ENCODE measurements at regions not wholly inside any gene's neighbourhood (a gene's known extent, or its start where the extent isn't known, plus 50 kb on each side); places are given as distances from the start of the nearest gene placed in this dataset.

- TF ChIP-seq ZNF248 (tag by site-specific recombination; IDR thresholded peaks at IDR 0.05) (no peak), ZBTB20 (tag by site-specific recombination; IDR thresholded peaks at IDR 0.05) (no peak), ZNF776 (tag by site-specific recombination; IDR thresholded peaks at IDR 0.05; ENCODE audit: borderline replicate concordance) (no peak), ZSCAN30 (tag by site-specific recombination; IDR thresholded peaks at IDR 0.05) (no peak)
- TF ChIP-seq, protein P1, sequence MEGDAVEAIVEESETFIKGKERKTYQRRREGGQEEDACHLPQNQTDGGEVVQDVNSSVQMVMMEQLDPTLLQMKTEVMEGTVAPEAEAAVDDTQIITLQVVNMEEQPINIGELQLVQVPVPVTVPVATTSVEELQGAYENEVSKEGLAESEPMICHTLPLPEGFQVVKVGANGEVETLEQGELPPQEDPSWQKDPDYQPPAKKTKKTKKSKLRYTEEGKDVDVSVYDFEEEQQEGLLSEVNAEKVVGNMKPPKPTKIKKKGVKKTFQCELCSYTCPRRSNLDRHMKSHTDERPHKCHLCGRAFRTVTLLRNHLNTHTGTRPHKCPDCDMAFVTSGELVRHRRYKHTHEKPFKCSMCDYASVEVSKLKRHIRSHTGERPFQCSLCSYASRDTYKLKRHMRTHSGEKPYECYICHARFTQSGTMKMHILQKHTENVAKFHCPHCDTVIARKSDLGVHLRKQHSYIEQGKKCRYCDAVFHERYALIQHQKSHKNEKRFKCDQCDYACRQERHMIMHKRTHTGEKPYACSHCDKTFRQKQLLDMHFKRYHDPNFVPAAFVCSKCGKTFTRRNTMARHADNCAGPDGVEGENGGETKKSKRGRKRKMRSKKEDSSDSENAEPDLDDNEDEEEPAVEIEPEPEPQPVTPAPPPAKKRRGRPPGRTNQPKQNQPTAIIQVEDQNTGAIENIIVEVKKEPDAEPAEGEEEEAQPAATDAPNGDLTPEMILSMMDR (tag by site-specific recombination; IDR thresholded peaks at IDR 0.05): no peak
- TF ChIP-seq, protein P2, sequence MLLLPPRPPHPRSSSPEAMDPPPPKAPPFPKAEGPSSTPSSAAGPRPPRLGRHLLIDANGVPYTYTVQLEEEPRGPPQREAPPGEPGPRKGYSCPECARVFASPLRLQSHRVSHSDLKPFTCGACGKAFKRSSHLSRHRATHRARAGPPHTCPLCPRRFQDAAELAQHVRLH (tag by site-specific recombination; IDR thresholded peaks at IDR 0.05): no peak
- TF ChIP-seq, protein P3, sequence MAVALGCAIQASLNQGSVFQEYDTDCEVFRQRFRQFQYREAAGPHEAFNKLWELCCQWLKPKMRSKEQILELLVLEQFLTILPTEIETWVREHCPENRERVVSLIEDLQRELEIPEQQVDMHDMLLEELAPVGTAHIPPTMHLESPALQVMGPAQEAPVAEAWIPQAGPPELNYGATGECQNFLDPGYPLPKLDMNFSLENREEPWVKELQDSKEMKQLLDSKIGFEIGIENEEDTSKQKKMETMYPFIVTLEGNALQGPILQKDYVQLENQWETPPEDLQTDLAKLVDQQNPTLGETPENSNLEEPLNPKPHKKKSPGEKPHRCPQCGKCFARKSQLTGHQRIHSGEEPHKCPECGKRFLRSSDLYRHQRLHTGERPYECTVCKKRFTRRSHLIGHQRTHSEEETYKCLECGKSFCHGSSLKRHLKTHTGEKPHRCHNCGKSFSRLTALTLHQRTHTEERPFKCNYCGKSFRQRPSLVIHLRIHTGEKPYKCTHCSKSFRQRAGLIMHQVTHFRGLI (tag by site-specific recombination; IDR thresholded peaks at IDR 0.05): no peak
- TF ChIP-seq, protein P4, sequence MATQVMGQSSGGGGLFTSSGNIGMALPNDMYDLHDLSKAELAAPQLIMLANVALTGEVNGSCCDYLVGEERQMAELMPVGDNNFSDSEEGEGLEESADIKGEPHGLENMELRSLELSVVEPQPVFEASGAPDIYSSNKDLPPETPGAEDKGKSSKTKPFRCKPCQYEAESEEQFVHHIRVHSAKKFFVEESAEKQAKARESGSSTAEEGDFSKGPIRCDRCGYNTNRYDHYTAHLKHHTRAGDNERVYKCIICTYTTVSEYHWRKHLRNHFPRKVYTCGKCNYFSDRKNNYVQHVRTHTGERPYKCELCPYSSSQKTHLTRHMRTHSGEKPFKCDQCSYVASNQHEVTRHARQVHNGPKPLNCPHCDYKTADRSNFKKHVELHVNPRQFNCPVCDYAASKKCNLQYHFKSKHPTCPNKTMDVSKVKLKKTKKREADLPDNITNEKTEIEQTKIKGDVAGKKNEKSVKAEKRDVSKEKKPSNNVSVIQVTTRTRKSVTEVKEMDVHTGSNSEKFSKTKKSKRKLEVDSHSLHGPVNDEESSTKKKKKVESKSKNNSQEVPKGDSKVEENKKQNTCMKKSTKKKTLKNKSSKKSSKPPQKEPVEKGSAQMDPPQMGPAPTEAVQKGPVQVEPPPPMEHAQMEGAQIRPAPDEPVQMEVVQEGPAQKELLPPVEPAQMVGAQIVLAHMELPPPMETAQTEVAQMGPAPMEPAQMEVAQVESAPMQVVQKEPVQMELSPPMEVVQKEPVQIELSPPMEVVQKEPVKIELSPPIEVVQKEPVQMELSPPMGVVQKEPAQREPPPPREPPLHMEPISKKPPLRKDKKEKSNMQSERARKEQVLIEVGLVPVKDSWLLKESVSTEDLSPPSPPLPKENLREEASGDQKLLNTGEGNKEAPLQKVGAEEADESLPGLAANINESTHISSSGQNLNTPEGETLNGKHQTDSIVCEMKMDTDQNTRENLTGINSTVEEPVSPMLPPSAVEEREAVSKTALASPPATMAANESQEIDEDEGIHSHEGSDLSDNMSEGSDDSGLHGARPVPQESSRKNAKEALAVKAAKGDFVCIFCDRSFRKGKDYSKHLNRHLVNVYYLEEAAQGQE (tag by site-specific recombination; IDR thresholded peaks at IDR 0.05): no peak
Measured at GRCh38 chr17:77396610-77397009, 255.8 kb downstream of the SEC14L1 start.
